Activated T-helper 17 cell treated with anti-CD3 and anti-CD28 coated beads, Interleukin-2, amount 50 U/mL, for 72 hours (primary cell): ENCODE measurements at regions not wholly inside any gene's neighbourhood (a gene's known extent, or its start where the extent isn't known, plus 50 kb on each side); places are given as distances from the start of the nearest gene placed in this dataset.
"Not testable (repeated sequence)": the region's sequence is repeated elsewhere in the genome, so short reads cannot be mapped to it uniquely, and the experiment has no call there.

Experiments
- ATAC-seq: fragments of 150-1000 bp; cut with Tn5 transposase; replicated peaks from 2 replicates; pipeline ENCODE4 v1.10.0; 2021; ENCODE audit warnings: mild to moderate bottlenecking, moderate library complexity
- H3K27ac Mint-ChIP-seq: one replicate; pipeline ENCODE4 v1.8.0; 2022; ENCODE audit warnings: mixed read lengths
- H3K27me3 Mint-ChIP-seq: one replicate; pipeline ENCODE4 v1.8.0; 2022; ENCODE audit warnings: mixed read lengths
- H3K36me3 Mint-ChIP-seq: one replicate; pipeline ENCODE4 v1.8.0; 2022; ENCODE audit warnings: low read depth, mild to moderate bottlenecking, mixed read lengths
- H3K4me1 Mint-ChIP-seq: one replicate; pipeline ENCODE4 v1.8.0; 2022; ENCODE audit warnings: mixed read lengths
- H3K4me3 Mint-ChIP-seq: one replicate; pipeline ENCODE4 v1.8.0; 2022; ENCODE audit warnings: mild to moderate bottlenecking, mixed read lengths
- H3K9me3 Mint-ChIP-seq: one replicate; pipeline ENCODE4 v1.8.0; 2022; ENCODE audit warnings: mixed read lengths

- ATAC-seq: no peak
- Mint-ChIP-seq H3K36me3 (no peaks in the 10 kb centered on the region), H3K27me3 (no peaks in the 10 kb centered on the region), H3K9me3 (peaks cover 4% of the 10 kb centered on the region), H3K4me3 (no peak overlapping the region), H3K27ac (no peak overlapping the region), H3K4me1 (no peaks in the 10 kb centered on the region)
Measured at GRCh38 chr4:33714971-33715370, 2529.3 kb downstream of the ARAP2 start.

- Mint-ChIP-seq H3K27me3 (no peaks in the 10 kb centered on the region), H3K36me3 (no peaks in the 10 kb centered on the region), H3K9me3 (peaks cover 4% of the 10 kb centered on the region)
Measured at GRCh38 chr4:33715841-33716395, 2528.4 kb downstream of the ARAP2 start.

GRCh38 chr4:33722254-33722653 lies 2522.1 kb downstream of the ARAP2 start:
- Mint-ChIP-seq H3K27me3 (no peaks in the 10 kb centered on the region), H3K4me1 (no peaks in the 10 kb centered on the region), H3K36me3 (no peaks in the 10 kb centered on the region), H3K27ac (no peak overlapping the region), H3K4me3 (no peak overlapping the region), H3K9me3 (peaks cover 3% of the 10 kb centered on the region)
- no peak for ATAC-seq

More at GRCh38 chr4:33715841-33716395, 2528.4 kb downstream of the ARAP2 start:
- Mint-ChIP-seq H3K4me3 (no peak overlapping the region), H3K27ac (no peak overlapping the region), H3K4me1 (no peaks in the 10 kb centered on the region)
- ATAC-seq: no peak

GRCh38 chr4:33722800-33723516 lies 2521.4 kb downstream of the ARAP2 start:
- Mint-ChIP-seq H3K36me3 (no peaks in the 10 kb centered on the region), H3K4me3 (no peak overlapping the region), H3K27me3 (no peaks in the 10 kb centered on the region), H3K27ac (no peak overlapping the region), H3K4me1 (no peaks in the 10 kb centered on the region), H3K9me3 (peaks cover 3% of the 10 kb centered on the region)
- ATAC-seq: no peak

- H3K4me3 Mint-ChIP-seq: no peak overlapping the region
- no peaks in the 10 kb centered on the region for H3K36me3 Mint-ChIP-seq
- ATAC-seq: no peak
- H3K4me1 Mint-ChIP-seq: no peaks in the 10 kb centered on the region
- H3K9me3 Mint-ChIP-seq: peaks cover 3% of the 10 kb centered on the region
- no peak overlapping the region for H3K27ac Mint-ChIP-seq
- no peaks in the 10 kb centered on the region for H3K27me3 Mint-ChIP-seq
Measured at GRCh38 chr4:33724685-33725084, 2519.6 kb downstream of the ARAP2 start.

DNA sequence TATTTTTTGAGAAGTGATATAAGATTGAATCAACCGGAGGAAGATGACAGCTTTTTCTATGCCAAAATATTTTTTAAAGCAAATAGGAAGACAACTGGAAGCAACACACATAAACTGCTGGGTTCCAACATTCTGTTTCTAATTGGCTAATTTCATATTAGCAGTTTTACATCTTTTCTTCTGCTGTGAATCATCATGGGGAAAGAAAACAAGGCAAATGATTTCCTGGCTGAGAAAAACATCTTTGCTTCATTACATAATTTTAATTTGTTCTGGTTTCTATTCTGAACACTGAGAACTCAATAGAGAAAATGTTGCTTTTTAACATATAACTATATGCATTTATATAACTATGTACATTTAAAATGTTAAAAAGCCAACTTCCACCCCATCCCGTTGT lies 2518.5 kb downstream of the ARAP2 start:
- ATAC-seq: no peak
- H3K9me3 Mint-ChIP-seq: peaks cover 3% of the 10 kb centered on the region
- H3K36me3 Mint-ChIP-seq: no peaks in the 10 kb centered on the region
- no peak overlapping the region for H3K27ac Mint-ChIP-seq
- H3K4me1 Mint-ChIP-seq: no peaks in the 10 kb centered on the region
- H3K27me3 Mint-ChIP-seq: no peaks in the 10 kb centered on the region
- H3K4me3 Mint-ChIP-seq: no peak overlapping the region

DNA sequence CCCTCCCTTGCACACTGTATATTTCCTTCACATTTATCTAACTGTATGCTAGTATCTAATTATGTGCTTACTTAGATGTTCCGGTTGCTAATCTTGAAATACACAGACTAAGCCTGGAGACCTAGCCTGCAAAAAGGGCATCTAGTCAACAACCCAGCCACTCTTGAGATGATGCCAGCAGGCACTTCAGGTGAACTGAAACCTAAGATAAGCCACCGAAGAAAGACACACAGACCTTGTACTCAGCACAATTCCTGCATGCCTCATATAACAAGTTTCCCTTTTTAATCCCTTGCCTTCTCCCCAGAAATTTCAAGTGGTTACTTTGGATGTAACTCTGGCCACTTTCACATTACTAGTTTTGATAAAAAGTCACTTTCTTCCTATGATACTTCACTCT lies 2506.6 kb downstream of the ARAP2 start:
- ATAC-seq: no peak
- Mint-ChIP-seq H3K36me3 (no peaks in the 10 kb centered on the region), H3K9me3 (peaks cover 8% of the 10 kb centered on the region), H3K27ac (no peak overlapping the region), H3K4me1 (no peaks in the 10 kb centered on the region), H3K4me3 (no peak overlapping the region), H3K27me3 (no peaks in the 10 kb centered on the region)

DNA sequence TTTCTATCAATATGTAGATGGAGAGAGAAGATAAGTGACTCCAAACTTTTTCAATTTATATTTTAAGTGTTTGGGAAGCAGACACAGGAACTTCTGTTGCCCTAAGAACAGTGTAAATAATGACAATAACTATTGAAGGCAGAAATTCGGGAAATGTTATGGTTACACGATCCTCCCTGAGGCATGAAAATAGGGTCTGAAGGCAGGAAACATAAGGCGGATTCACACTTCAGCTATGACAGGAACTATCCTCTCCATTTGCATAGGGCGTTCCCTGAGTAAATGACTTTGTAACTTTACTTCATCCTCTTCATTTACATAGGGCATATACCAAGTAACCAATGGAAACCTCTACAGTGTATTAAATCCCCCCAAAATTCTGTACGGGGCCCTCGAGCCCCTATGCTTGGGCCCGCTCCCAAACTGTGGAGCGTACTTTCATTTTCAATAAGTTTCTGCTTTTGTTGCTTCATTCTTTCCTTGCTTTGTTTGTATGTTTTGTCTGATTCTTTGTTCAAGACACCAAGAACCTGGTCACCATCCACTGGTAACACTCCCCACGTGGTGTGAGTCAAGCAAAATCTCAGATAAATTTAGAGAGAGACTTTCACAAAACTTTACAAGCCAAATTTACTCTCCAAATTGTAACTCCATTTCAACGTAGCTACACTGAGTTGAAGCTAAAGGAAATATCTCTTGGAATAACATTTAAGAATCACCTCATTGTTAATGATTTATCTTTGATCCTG lies 2504.3 kb downstream of the ARAP2 start:
- Mint-ChIP-seq H3K4me3 (no peak overlapping the region), H3K4me1 (no peaks in the 10 kb centered on the region), H3K27me3 (no peaks in the 10 kb centered on the region), H3K9me3 (peaks cover 12% of the 10 kb centered on the region), H3K36me3 (no peaks in the 10 kb centered on the region), H3K27ac (no peak overlapping the region)
- ATAC-seq: no peak

DNA sequence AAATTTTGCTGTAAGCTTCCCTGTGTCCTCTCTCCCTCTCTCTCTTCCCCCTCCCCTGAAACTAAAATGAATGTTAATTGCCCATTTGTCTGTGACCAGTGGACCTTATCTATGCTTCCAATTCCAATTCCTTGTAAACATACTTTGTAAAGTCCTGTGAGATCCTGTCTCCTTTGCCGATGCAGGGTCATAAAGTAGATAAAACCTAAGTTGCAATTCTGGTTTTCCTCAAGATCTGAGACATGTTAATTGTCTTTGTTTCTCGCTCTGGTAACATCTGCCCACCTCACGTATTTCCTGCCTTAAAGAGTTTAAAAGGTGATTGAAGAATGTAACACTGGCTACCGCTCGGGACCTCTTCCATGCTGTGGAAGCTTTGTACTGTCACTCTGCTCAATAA lies 2503.4 kb downstream of the ARAP2 start:
- H3K9me3 Mint-ChIP-seq: peaks cover 12% of the 10 kb centered on the region
- ATAC-seq, H3K27me3 Mint-ChIP-seq: not testable (repeated sequence)

DNA sequence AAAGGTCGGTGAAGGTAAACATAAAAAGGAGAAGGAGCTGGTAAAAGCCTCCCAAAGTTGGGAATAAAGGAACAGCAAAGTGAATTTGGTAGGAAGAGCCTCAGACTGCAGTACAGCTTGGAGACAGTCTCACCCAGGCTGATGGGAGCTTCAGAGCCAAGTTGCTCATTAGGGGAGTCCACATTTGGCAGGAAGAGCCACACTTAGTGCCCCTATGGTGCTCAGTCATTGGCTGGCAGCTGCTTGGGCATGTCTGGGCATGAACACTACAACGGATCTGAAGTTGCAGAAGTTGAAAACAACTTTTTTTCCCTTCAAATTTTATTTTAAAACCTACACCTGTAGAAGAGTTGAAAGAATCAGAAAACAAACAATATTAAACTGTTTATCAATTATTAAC lies 2497.3 kb downstream of the ARAP2 start:
- H3K36me3 Mint-ChIP-seq: no peaks in the 10 kb centered on the region
- H3K9me3 Mint-ChIP-seq: peaks cover 8% of the 10 kb centered on the region
- ATAC-seq: no peak
- H3K4me3 Mint-ChIP-seq: no peak overlapping the region
- H3K27me3 Mint-ChIP-seq: no peaks in the 10 kb centered on the region
- no peak overlapping the region for H3K27ac Mint-ChIP-seq
- H3K4me1 Mint-ChIP-seq: no peaks in the 10 kb centered on the region

More for the DNA sequence above, 2503.4 kb downstream of the ARAP2 start:
- H3K36me3 Mint-ChIP-seq, H3K4me1 Mint-ChIP-seq, H3K27ac Mint-ChIP-seq, H3K4me3 Mint-ChIP-seq: not testable (repeated sequence)

GRCh38 chr4:33751050-33751449 lies 2493.3 kb downstream of the ARAP2 start:
- H3K4me3 Mint-ChIP-seq: no peak overlapping the region
- H3K27ac Mint-ChIP-seq: no peak overlapping the region
- H3K4me1 Mint-ChIP-seq: no peaks in the 10 kb centered on the region
- peaks cover 8% of the 10 kb centered on the region for H3K9me3 Mint-ChIP-seq
- no peaks in the 10 kb centered on the region for H3K27me3 Mint-ChIP-seq
- ATAC-seq: no peak
- H3K36me3 Mint-ChIP-seq: no peaks in the 10 kb centered on the region

- peaks cover 11% of the 10 kb centered on the region for H3K9me3 Mint-ChIP-seq
- no peak overlapping the region for H3K4me3 Mint-ChIP-seq
- H3K36me3 Mint-ChIP-seq: no peaks in the 10 kb centered on the region
- no peaks in the 10 kb centered on the region for H3K4me1 Mint-ChIP-seq
- H3K27ac Mint-ChIP-seq: no peak overlapping the region
- no peaks in the 10 kb centered on the region for H3K27me3 Mint-ChIP-seq
- ATAC-seq: no peak
Measured at GRCh38 chr4:33772582-33772981, 2471.7 kb downstream of the ARAP2 start.

DNA sequence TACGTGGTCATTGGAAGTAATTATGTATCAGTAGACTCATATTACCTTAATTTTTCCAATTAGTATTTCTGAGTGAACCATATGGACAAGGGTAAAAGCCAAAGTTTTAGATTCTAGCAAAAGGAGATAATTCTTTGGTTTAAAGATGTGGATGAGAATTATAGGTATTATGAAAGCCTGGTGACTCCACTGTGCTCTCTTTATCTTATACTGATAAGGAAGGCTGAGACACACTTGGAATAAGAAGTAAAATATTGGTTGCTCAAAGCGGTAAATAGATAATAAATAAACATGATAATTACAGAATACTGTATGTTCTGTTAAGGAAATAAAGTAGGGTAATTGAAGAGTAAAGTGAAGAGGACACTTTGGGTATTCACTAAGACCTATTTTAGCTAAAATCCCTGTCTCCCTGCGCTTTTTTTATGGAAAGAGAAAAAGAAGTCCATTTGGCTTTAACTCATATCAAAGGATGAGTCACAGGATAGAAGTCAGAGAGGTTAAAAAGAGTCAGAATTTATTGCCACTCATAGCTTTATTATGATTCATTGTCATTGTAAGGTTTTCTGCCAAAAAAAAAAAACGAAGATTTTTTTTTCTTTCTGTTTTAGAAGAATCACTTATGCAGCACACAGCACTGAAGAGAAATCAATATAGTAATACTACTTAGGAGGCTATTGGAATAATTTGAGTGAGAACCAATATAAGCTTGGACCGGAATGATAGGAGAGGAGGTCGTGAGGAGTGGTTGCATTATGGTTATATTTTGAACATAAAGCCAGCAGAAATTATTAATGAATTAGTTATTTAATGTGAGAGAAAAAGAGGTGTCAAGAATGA lies 2463.1 kb downstream of the ARAP2 start:
- no peak for ATAC-seq
- Mint-ChIP-seq H3K4me1 (no peaks in the 10 kb centered on the region), H3K4me3 (no peak overlapping the region), H3K27ac (no peak overlapping the region), H3K27me3 (no peaks in the 10 kb centered on the region), H3K36me3 (no peaks in the 10 kb centered on the region), H3K9me3 (peaks cover 12% of the 10 kb centered on the region)

- no peak for ATAC-seq
- Mint-ChIP-seq H3K27ac (no peak overlapping the region), H3K27me3 (no peaks in the 10 kb centered on the region), H3K36me3 (no peaks in the 10 kb centered on the region), H3K4me1 (no peaks in the 10 kb centered on the region), H3K4me3 (no peak overlapping the region), H3K9me3 (peaks cover 10% of the 10 kb centered on the region)
Measured at GRCh38 chr4:33785843-33786242, 2458.5 kb downstream of the ARAP2 start.
